Right renal cortex interstitium (tissue), 3 donors: ENCODE measurements at regions not wholly inside any gene's neighbourhood (a gene's known extent, or its start where the extent isn't known, plus 50 kb on each side); places are given as distances from the start of the nearest gene placed in this dataset.

Experiments
- DNase-seq, 3 donors: peaks; one replicate each; pipeline ENCODE4 v3.0.0-alpha.2; 2013; ENCODE audit warnings: low read depth in 3 of 3, low spot score in 2 of 3

DNA sequence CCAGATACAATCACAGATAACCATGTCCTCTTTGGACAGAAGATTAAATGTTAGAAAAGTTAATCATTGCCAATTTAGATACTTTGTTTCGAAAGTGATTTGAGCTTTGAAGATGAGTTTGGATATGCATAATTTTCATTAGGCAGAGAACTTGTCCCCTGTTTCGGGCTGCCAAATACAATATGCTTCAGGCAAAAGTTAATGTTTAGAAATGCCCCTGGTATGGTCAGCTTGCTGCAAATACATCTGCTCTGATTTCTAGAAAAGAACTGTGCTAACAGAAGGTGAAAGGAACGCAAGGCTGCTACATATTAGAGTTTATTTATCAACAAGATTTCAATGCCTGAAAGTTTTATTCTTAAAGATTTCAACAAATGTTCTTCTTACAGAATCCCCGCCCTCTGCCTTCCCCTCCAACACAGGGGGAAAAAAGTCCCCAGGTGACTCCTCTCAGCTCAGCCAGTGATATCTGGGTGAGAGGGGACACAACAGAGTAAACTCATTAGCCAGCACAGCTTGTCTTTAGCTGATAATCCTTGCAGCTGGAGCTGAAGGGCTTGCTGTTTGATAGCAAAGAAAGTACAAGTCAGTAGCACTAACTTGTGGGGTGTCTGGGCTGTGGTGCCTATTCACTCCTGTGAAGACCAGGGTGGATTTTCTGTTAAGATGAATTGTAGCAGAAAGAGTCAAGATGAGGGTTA, 435.7 kb downstream of the DMAC1 start:
- no peak for DNase-seq

DNA sequence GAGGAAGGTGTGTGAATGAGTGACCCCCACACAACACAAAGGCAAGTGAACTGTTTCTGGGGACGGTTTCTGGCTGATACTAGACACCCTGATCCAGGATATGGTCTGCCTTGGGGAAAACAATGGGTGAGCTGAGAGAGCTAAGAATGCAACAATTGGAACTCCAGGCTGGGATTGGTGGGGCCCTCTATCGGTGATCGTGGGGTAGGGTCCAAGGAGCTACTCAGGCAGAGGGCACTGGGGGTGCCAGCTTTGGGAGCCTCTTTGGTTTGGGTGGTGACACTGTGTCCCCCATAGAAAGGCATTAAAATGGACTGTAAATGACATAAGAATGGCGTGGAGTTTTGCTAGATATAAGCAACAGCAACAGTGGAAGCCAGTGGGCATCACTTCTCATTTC, 439.1 kb downstream of the DMAC1 start:
- DNase-seq = no peak

DNA sequence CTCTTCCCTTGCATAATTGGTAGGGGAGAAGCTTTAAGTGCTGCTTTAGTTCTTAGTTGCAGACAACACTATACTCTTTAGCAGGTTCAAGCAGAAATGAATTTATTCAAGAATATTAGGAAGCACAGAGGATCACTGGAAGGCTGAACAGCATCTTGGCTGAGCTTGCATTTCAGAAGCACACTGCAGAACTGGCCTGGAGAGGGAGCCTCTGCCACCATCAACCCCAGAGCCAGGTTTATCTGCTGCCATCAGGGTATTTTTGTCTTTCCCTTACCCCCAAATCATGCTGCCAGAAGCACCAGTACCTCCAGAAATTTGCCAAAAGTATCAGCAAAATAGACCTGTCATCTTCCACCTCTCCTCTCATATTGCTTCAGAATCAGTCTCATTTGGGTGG, 440.7 kb downstream of the DMAC1 start:
- DNase-seq = no peak

DNA sequence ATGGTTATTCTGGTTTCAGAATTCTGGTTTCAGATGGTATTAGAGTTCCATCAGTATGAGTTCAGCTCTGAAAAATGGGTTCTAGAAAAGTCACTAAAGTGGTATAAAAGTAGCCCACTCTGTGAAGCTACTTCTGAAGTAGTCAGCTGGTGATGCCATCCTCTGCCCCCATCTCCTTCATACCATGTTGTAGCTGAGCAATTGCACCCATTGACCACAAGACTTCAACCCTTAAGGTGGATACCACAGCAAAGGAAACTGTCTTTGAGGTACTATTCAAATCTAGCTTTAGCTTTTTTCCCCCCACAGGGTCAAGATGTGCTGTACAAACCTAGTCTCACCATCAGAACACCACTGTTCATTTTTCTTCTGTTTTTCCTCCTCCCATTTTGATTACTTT, 444.9 kb downstream of the DMAC1 start:
- DNase-seq = no peak

DNA sequence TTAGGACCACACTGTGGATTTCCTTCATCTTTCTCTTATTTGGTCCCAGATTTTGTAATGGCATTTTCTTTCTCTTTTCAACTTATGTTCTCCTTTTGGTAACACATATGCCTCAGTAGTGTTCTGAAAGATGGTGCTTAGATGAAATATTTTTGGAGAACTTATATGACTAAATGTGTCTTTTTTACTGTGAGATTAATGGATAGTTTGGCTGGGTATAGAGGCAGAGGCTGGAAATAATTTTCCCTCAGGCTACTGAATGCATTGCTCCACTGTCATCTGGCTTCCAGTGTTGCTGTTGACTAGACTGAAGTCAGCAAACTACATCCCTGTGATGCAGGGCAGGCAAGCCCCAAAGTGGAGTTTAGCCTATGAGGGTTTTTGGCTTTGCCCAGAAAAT, 450.9 kb downstream of the DMAC1 start:
- DNase-seq = no peak

DNA sequence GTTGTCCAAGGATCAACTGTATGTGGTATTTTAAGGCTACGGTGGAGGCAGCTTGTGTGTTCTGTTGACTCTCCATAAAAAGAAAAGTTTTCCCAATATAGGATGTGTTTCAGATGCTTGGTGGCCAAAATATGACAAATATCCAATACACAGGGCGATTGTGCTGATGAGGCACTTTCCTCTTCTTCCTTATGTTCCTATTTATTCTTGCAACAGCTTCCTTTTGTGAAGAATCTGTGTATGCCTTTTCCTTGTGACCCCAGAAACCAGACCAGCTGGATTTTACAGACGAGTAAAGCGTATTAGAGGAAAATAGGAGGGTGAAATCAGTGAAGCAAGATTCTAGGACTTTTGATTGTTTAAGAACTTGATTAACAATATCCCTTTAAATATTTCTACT, 452.0 kb downstream of the DMAC1 start:
- no peak for DNase-seq

DNA sequence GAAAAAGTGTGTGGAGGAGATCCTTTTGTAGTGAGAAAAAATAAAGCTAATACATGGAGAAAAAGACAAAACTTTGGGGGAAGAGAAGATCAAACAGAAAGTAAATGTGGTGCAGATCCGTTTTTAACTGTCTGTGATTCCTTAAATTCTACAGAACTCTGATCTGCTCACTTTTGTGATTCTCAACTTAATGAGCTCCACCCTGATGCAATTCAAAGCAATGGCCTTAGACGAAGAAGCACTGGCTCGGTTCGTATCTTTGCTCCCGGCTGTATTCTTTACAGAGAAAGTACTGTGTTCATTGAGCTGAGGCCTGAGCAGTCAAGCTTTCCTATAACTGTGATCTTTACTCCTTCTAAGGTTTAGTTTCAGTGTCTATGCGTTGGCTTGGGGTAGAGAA, 453.4 kb downstream of the DMAC1 start:
- DNase-seq = no peak

DNA sequence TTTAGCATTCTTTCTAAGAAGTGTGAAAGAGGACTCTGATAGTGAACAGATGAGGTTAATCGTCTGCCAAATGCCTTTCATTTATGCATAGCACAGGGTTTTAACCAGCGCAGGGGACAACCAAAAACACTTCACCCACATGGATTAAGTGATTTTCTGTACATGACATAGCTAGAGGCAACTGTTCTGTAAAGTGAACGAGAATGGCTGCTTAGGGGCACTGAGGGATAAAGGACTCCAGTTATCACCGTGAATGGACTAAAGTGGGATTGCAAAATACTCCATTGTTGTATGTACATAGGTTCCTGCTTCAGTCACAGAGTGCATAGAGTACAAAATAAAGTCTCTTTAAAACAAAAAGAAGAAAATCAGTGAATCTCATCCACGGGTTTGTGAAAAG, 456.8 kb downstream of the DMAC1 start:
- no peak for DNase-seq

DNA sequence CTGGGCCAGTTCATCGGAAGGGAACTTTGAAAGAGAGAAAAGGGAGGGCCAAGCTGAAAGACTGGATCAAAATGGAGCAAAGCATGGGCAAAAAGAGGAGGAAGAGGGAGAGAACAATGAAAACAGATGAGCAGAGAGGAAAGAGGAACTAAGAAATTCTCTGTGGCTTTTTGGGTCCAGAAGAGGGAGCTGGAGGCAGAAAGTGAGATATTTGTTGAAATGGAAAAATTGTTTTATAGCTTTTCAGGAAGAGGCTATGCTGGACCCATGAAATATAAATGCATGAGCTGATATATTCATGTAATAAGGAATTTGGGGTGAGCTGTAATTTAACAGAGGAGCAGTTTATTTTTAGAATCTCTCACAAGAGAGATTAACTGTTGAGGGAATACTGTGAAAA, 457.3 kb downstream of the DMAC1 start:
- no peak for DNase-seq

DNA sequence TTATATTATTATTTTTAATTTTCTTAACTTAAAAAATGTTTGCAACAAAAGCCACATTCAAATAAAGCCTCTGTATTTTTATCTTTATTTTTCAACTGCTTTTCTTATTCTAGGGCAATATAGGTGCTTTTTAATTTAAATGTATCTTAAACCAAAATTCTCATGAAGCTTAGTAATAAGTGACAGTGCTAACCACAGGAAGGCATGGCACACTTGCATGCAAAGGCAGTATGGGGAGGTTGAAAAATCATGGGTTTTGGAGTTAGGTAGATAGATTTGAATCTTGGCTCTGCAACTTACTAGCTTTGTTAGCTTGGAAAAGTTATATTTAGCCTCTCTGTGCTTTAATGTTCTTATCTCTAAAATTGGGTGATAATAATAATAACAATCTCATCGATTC, 458.0 kb downstream of the DMAC1 start:
- DNase-seq = no peak

DNA sequence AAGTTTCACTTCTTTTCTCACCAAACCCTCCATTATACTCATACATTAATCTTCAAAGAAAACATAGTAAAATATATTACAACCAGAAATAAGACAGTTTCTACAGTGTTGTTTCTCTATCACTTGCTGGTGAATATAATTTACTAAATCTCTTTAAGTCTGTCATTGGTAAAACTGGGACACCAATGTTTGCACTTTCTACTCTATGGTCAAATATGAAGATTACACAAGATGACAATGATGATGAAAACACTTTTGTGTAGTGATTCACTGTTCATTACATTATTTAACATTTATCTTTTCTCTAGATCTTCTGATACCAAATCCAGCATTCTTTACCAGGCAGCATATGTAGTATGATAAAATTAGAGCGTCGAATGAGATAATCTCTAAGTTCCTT, 459.1 kb downstream of the DMAC1 start:
- no peak for DNase-seq

DNA sequence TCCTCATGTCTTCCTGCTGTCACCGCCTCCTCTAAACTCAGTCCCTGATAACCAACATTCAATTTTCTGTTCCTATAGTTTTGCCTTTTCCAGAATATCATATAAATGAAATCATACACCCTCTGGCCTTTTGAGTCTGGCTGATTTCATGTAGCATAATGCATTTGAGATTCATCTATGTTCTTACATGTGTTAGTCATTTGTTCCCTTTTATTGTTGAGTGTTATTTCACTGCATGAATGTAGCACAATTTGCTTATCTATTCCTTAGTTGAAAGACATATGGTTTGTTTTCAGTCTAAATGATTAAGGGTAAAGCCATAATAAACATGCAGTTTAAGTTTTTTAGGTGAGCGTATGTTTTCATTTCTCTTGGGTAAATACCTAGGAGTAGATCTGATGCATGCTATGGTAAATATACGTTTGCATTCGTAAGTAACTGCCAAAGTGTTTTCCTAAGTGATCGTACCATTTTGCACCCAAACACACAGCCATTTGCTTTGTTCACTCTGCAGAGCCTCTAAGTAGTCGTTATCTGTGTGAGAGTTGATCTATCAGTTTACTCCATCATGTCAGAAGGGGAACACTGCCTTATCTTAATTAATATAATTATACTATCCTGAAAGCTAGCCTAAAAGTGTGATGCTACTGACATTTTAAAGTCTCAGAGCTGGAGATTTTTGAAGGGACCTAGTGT, 460.8 kb downstream of the DMAC1 start:
- DNase-seq = no peak

DNA sequence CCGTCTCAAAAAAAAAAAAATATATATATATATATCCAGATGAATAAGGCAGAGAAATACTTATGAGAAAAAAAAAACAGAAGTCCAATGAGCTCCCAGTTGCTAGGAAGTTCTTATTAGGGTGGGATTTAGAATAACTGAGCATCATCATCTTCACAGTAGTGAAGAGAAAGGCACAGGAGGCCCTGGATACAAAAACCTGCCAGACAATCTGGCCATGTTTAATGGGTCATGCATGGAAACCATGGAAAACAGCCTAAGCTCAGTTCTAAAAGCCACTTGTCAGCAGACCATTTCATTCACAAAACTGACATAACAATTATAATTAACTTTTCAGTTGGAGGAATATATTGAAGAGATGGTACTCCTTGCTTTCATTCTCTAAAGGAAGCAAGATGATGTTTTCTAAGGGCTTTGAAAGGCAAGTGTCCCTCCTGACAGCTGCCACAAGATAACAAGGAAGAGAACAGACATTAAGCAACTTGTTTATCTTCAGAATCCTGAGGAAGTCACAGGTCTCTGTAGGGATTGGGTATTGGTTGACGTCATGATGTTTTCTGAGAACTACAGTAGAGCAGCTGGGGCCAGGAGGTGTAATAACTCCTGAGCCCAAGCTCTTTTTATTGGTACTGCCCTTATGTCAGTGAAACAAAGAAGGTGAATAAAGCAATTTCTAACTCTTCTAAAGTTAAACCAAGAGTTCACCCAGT, 463.1 kb downstream of the DMAC1 start:
- DNase-seq = peak in 1 of 3 donors; percentile 20

DNA sequence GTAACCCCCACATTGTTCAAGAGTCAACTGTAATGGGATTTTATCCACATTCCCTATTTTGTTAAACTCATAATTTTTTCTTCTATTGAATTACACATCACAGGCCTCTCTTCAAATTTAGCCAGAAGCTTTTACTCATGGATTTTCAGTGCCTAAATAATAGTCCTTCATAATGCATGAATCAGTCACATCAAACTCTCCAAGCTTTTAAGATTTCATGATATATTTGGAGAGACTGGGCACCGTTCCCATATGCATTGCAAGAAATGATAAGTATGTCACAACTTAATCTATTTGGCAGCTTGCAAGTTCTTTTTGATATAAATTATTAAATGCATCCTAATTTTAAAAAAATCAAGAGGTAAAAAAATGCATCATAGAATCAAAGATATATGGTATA, 465.9 kb downstream of the DMAC1 start:
- DNase-seq = no peak

DNA sequence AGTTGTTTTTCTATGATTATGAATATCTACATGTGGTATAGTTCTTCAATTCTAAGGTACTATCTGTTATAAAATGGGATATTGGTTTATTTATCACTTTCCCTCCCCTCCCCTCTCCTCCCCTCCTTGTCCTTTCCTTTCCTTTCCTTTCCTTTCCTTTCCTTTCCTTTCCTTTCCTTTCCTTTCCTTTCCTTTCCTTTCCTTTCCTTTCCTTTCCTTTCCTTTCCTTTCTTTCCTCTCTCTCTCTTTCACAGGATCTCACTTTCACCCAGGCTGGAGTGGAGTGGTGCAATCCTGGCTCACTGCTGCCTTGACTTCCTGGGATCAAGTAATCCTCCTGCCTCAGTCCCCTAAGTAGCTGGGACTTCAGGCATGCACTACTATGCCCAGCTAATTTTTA, 466.8 kb downstream of the DMAC1 start:
- no peak for DNase-seq

DNA sequence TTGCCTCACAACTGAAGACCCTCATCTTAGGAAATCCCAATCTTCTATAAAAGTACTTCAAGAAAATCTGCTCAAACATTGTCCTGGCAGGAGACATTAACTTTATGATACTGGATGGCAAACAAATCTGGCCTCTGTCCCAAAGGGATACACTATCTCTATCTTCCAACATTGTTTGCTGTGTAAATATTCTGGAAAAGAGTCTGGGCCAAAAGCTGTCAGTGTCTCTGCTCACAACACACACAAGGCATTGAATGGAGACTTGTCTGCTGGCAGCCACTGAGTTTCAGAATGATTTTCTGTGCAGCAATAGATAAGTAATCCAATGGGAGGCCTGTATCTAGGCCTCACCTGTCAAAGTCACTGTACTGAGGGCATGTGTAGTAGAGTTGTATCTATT, 471.1 kb downstream of the DMAC1 start:
- DNase-seq = no peak

DNA sequence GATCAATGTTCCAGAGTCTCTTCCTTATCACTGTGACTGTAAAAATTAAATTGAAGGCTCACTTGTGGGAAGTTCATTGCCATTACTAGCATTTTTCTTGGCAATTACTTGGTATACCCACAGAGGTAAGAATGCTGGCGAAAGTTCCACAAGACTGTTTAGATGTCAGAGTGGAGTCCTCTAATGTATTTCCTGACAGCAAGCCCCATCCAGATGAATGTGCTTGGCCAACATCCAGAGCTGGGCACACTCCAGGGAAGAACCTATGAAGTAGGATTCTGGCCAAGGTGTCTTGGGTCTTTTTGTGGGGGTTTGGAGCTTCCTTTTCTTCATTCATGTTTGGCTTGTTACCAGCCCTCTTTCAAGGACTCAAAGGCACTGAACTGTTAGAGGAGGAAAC, 473.6 kb downstream of the DMAC1 start:
- DNase-seq = no peak

DNA sequence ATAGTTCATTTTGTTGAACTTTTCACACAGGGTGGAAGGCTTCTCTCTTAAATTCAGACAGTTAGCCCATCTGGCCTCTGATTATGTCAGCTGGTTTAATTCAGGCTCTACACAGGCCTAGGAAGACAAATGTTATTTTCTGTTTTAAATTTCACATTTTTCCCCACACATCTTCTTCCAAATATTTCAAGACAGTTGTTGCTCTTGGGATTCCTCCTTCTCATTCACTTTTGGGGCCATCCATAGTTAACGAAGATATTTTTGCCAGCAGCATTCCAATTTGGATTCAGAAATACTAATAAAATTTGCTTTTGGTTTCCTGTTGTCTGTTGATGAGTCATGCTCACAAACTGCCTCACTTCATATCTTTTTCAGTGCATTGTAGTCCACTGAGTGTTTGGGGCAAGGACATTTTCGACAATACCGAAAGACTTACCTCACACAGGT, 475.4 kb downstream of the DMAC1 start:
- no peak for DNase-seq

DNA sequence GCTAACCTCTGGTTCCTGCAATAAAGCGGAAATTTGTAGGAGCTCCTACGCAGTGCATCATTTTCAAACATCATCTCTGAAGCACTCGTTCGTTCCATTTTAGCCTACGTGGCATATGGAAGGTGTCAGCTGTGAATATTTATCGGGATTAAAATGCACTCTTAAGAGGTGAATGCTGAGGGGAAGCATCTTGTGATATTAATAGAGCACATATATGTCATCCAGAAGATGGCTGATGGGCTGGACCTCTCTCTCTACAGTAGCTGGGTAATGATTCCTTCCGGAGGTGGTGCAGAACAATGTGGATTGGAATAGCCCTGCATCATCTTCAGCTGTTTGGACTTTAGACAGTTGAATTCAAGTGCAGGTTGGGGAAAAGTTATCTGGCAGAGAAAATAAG, 478.7 kb downstream of the DMAC1 start:
- no peak for DNase-seq

DNA sequence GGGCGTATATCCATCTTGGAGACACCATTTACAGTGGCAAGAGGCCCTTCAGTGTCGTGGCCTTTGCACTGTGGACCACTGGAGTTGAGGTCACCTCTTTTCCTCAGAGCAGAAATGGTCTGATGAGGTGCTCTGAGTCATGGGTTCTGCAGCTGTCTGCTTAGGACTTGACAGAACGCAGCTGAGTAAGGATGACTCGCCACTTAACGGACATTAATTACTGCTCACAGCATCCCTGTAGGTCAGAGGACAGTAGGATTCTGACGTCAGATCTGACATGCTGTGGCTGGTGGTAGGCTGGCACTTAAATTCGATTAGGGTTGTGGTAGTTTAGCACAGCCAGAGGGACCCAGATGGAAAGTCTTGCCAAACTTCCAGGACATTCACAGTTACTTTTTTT, 479.4 kb downstream of the DMAC1 start:
- DNase-seq = no peak

DNA sequence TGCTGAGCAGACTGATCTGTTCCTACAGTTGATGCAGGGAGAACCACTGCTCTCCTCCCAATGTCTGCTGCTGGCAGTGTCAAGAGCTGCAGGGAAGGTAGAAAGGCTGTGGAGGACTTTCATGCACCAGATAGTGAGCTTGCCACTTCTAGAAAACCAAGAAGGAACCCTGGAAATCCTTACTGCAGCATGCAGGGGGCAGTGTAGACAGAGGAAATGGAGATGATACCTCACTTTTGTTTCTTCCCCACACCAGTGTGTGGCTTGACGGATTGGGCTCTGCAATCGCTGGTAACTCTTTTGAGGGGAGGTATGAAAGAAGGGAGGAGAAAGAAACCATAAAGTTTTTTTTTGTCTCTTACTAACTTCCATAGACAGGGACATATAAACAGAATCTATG, 480.7 kb downstream of the DMAC1 start:
- no peak for DNase-seq

DNA sequence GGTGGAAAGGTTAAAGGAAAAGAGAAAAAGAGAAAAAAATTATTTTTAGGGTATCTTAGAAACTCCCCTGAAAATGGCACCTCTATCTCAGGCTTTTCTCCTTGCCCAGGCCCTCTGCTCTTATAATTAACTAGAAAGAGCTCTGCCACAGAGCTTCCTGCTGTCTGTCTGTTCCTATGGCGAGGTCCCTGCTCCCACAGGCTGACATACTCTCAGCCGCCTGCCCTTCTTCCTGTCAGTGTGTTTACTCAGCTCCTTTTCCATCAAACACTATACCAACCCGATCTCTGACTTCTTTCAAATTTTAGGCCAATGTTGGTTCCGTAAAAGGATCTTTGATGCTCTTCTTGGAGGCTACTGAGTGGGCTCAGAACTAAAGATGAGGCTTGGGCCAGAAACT, 482.6 kb downstream of the DMAC1 start:
- no peak for DNase-seq
